GM12864 (cell line): ENCODE measurements at regions not wholly inside any gene's neighbourhood (a gene's known extent, or its start where the extent isn't known, plus 50 kb on each side); places are given as distances from the start of the nearest gene placed in this dataset.

ENCODE experiments used
- DNase-seq: peaks from one replicate; pipeline ENCODE4 v3.0.0-alpha.2; 2011; ENCODE audit warnings: low read depth
- H3K4me3 ChIP-seq: 2 replicates; pipeline ENCODE4 v1.5.1; 2011; ENCODE audit warnings: mild to moderate bottlenecking, low read depth, low read length, control low read depth
- TF ChIP-seq, protein P1 (sequence below): IDR thresholded peaks from 2 replicates; pipeline ENCODE4 v1.5.1; 2011; ENCODE audit warnings: low read depth, mild to moderate bottlenecking, moderate library complexity, low read length, control low read depth, inconsistent platforms; ENCODE audit errors: missing control alignments

DNA sequence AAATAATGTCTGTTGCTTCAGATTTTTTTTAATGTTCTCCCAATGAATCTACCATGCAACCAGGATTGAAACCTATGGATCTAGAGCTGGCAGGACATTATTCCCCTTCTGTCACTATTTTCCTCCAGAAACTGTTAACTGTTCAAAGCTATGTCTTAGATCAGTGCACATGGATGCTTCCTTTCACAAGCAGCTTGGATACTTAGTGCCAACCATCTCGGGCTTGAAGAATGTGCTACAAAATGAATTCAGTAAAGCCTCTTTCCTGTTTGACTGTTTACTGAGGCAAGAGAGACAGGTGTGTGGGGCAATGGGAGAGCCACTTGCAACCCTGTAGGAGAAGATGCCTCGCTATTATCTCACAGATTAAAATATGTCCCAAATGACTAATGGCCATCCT, 774.8 kb downstream of the KCTD16 start:
- TF ChIP-seq, protein P1, sequence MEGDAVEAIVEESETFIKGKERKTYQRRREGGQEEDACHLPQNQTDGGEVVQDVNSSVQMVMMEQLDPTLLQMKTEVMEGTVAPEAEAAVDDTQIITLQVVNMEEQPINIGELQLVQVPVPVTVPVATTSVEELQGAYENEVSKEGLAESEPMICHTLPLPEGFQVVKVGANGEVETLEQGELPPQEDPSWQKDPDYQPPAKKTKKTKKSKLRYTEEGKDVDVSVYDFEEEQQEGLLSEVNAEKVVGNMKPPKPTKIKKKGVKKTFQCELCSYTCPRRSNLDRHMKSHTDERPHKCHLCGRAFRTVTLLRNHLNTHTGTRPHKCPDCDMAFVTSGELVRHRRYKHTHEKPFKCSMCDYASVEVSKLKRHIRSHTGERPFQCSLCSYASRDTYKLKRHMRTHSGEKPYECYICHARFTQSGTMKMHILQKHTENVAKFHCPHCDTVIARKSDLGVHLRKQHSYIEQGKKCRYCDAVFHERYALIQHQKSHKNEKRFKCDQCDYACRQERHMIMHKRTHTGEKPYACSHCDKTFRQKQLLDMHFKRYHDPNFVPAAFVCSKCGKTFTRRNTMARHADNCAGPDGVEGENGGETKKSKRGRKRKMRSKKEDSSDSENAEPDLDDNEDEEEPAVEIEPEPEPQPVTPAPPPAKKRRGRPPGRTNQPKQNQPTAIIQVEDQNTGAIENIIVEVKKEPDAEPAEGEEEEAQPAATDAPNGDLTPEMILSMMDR: no peak
- no peak for DNase-seq

DNA sequence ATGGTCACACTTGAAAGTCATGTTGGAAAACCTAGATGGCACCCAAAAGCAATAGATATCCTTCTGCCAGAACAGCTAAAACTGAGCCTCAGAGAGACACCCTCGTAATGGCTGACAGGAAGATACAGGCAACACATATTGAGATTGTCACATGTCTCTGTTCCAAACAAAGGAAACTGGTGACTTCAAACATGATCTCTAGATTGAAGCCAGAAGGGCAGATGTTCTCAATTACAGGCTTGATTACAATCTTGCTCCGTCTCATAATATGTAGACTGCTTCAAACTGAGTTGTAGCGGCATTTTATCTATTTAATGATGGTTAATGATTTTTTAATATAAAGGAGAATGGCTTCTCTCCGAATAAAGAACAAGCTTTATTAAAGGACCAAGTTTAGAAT, 774.3 kb downstream of the KCTD16 start:
- TF ChIP-seq, protein P1: no peak
- no peak for DNase-seq

More for the DNA sequence above, 774.8 kb downstream of the KCTD16 start:
- H3K4me3 ChIP-seq: no peak overlapping the region

DNA sequence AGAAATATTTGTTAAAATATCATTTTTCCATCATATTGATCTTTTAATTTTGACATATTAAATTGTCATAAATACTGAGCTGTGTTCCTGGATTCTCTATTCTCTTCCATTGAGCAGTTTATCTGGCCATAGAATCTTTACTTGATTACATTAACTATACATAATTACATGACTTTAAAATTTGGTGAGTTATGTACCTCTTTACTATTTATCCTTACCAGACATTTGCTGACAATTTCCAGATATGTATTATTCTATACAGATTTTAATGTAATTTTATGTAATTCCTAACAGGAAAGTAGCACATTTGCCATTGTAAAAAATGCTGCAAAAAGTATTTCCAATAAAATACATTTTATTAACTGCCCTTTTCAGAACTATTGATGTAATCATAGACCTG, 770.3 kb downstream of the KCTD16 start:
- no peak for DNase-seq
- TF ChIP-seq, protein P1: no peak
- H3K4me3 ChIP-seq: no peak overlapping the region

More for the DNA sequence above, 774.3 kb downstream of the KCTD16 start:
- no peak overlapping the region for H3K4me3 ChIP-seq

DNA sequence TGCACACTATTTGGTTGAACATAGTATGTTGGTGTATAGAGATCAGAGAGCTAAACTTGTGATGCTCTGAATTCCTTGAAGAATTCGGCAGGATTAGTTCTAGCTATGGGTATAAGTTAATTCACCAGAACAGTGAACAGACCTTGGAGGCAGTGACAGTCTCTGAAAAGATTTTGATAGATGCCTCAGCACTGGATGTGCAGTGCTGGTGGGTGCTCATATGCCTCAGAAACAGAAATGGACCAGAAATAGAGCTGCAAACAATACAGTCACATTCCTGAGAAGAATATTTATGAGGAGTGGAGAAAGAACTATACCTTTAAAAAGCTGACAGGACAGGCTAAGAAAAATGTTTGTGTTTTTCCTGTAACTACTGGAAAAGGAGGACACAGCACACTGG, 747.7 kb downstream of the KCTD16 start:
- no peak for DNase-seq
- TF ChIP-seq, protein P1: no peak
- H3K4me3 ChIP-seq: no peak overlapping the region

DNA sequence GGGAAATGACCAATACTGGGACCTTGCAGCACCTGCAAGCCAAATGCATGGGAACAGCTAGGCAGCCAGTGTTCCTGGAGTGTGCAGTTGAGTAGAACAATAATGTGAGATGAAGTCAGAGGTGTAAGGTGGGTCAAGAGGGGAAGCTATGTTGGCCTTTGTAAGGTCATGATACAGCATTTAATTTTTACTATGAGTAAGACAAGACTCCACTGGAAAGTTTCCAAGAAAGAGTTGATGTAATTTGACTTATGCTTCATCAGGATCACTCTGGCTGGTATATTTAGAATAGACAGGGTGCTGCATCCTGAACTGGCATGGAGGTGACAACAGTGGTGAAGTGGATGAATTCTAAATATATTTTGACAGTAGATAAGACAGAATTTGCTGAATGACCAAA, 744.8 kb downstream of the KCTD16 start:
- no peak for DNase-seq
- TF ChIP-seq, protein P1: no peak
- no peak overlapping the region for H3K4me3 ChIP-seq

DNA sequence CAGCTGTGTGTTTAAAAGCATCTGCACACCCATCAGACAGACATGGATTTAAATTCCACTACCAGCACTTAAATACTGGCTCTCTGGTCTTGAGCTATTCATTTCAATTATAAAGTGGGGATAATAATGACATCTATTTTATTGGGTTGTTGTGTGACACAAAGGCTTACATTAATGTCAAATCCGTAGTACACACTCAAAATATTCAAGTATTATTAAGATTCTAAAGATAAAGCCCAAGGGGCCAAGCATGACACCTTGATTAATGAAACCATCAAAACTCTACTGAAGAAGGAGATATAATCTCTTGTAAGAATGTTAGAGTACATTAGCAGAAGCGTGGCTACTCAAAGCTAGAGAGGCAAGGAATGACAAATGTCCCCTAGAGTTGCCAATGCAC, 743.0 kb downstream of the KCTD16 start:
- no peak for DNase-seq
- TF ChIP-seq, protein P1: no peak
- H3K4me3 ChIP-seq: no peak overlapping the region

DNA sequence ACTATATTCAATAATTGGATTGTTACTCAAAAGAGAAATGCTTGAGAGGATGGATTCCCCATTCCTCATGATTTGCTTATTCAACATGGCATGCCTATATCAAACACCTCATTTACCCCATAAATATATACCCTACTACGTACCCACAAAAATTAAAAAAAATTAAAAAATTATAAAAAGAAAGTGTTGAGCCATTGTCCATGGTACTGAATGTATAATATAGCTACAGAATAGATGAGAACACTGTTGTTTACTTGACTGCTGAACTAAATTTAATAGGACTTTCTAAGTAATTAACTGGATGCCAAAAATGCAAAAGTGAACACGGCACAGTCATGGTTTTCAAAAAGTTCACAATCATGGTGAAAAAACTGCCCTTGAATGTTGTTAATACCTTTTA, 725.8 kb downstream of the KCTD16 start:
- TF ChIP-seq, protein P1: no peak
- H3K4me3 ChIP-seq: no peak overlapping the region
- DNase-seq: no peak
